Astrocyte (in vitro differentiated cells and primary cell): ENCODE measurements at regions not wholly inside any gene's neighbourhood (a gene's known extent, or its start where the extent isn't known, plus 50 kb on each side); places are given as distances from the start of the nearest gene placed in this dataset.

Experiments
- EZH2 ChIP-seq: IDR thresholded peaks from 2 replicates; pipeline ENCODE4 v1.6.1; 2012; ENCODE audit warnings: mild to moderate bottlenecking, low read length, inconsistent platforms; ENCODE audit not compliant: insufficient read depth
- TF ChIP-seq, protein P1 (sequence below): IDR thresholded peaks from 2 replicates; pipeline ENCODE4 v1.5.1; 2011; ENCODE audit warnings: low read depth, mild to moderate bottlenecking, inconsistent platforms, low read length, moderate library complexity; ENCODE audit not compliant: insufficient read depth

GRCh38 chr4:30821275-30821674 is 101.1 kb downstream of the PCDH7 start:
- TF ChIP-seq, protein P1, sequence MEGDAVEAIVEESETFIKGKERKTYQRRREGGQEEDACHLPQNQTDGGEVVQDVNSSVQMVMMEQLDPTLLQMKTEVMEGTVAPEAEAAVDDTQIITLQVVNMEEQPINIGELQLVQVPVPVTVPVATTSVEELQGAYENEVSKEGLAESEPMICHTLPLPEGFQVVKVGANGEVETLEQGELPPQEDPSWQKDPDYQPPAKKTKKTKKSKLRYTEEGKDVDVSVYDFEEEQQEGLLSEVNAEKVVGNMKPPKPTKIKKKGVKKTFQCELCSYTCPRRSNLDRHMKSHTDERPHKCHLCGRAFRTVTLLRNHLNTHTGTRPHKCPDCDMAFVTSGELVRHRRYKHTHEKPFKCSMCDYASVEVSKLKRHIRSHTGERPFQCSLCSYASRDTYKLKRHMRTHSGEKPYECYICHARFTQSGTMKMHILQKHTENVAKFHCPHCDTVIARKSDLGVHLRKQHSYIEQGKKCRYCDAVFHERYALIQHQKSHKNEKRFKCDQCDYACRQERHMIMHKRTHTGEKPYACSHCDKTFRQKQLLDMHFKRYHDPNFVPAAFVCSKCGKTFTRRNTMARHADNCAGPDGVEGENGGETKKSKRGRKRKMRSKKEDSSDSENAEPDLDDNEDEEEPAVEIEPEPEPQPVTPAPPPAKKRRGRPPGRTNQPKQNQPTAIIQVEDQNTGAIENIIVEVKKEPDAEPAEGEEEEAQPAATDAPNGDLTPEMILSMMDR = no peak
- no peak for TF ChIP-seq EZH2
